Keratinocyte (primary cell): ENCODE measurements at regions not wholly inside any gene's neighbourhood (a gene's known extent, or its start where the extent isn't known, plus 50 kb on each side); places are given as distances from the start of the nearest gene placed in this dataset.

Experiments
- CTCF ChIP-seq, 3 experiments: IDR thresholded peaks in 1 of 3; conservative IDR thresholded peaks in 1 of 3; optimal IDR thresholded peaks in 1 of 3; 2 replicates in 2 of 3; 3 replicates in 1 of 3; pipeline versions ENCODE3 to v1.5.1; 2011; ENCODE audit warnings: low read length in 3 of 3, mild to moderate bottlenecking in 3 of 3, moderate library complexity in 2 of 3, control low read depth in 1 of 3, inconsistent platforms in 1 of 3; ENCODE audit not compliant: insufficient read depth in 2 of 3; ENCODE audit errors: extremely low read depth in 1 of 3
- EZH2 ChIP-seq: IDR thresholded peaks from one replicate; pipeline ENCODE4 v1.6.1; 2012; ENCODE audit warnings: inconsistent platforms, mild to moderate bottlenecking, low read length, moderate library complexity

- TF ChIP-seq CTCF (optimal IDR thresholded peaks at IDR 0.05 in 1 of 3, IDR thresholded peaks at IDR 0.05 in 1 of 3, conservative IDR thresholded peaks at IDR 0.05 in 1 of 3; ENCODE audit: extremely low read depth in 1 of 3, insufficient read depth in 2 of 3, low read length in 3 of 3): no peak
- no peak for TF ChIP-seq EZH2
These were observed 711.8 kb upstream of the CTNND2 start for GRCh38 chr5:12616093-12616492.
